ENCODE measurements at regions not wholly inside any gene's neighbourhood (a gene's known extent, or its start where the extent isn't known, plus 50 kb on each side); places are given as distances from the start of the nearest gene placed in this dataset.

GRCh38 chr1:88230126-88230525, 453.9 kb upstream of the PKN2 start:
- H3K27ac Mint-ChIP-seq, result no peak overlapping the region
- no peaks in the 10 kb centered on the region for H3K9me3 Mint-ChIP-seq
- no peaks in the 10 kb centered on the region for H3K36me3 Mint-ChIP-seq

DNA sequence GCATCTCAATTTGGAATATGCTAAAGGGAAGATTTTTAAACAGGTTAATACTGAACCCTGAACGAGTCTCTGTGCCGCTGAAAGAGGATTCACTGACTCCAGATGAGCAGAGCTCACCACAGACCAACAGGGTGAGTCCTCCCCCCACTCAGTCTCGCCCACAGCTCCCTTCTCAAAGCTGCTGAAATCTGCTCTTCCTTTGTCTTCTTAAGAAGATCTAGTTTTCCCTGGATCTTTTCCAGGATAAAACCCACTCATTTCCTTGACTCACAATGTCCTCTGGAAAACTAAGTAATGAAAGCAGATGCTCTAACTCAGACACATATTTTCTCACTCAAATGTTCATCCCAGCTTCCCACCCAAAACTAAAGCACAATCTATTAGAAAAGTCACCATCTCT, 447.0 kb upstream of the PKN2 start:
- Mint-ChIP-seq H3K27me3 (no peaks in the 10 kb centered on the region), H3K9me3 (peaks cover 4% of the 10 kb centered on the region), H3K36me3 (peaks cover 2% of the 10 kb centered on the region), H3K27ac (no peak overlapping the region), H3K4me3 (no peak overlapping the region), H3K4me1 (no peaks in the 10 kb centered on the region)
- DNase-seq, result no peak

More at GRCh38 chr1:88230126-88230525, 453.9 kb upstream of the PKN2 start:
- H3K4me1 Mint-ChIP-seq, result no peaks in the 10 kb centered on the region
- no peak for DNase-seq
- no peak overlapping the region for H3K4me3 Mint-ChIP-seq
- H3K27me3 Mint-ChIP-seq, result no peaks in the 10 kb centered on the region

- Mint-ChIP-seq H3K36me3 (peaks cover 2% of the 10 kb centered on the region), H3K4me3 (no peak overlapping the region), H3K9me3 (peaks cover 11% of the 10 kb centered on the region), H3K4me1 (no peaks in the 10 kb centered on the region), H3K27ac (no peak overlapping the region), H3K27me3 (no peaks in the 10 kb centered on the region)
- no peak for DNase-seq
These were observed 444.9 kb upstream of the PKN2 start for GRCh38 chr1:88239205-88239604.

DNA sequence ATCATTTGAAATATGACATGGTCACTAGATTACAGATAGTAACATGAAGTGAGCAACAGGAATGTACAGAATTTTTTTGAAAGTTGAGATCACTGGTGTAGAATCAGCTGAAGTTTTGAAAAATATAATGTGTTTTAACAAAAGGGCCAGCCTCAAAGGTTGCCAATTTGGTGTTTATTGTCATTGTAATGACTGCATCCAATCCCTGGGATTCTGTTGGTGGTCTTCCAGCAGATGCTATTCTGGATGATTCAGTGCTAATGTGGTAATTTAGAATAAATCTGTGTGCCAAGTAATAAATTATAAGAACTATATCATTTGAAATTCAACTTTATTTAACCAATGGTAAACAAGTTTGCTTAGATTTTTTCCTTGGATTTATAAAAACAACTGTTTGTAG, 436.4 kb upstream of the PKN2 start:
- H3K27ac Mint-ChIP-seq, result no peak overlapping the region
- no peak for DNase-seq
- no peaks in the 10 kb centered on the region for H3K27me3 Mint-ChIP-seq
- H3K4me1 Mint-ChIP-seq, result no peaks in the 10 kb centered on the region
- peaks cover 6% of the 10 kb centered on the region for H3K9me3 Mint-ChIP-seq
- no peaks in the 10 kb centered on the region for H3K36me3 Mint-ChIP-seq
- H3K4me3 Mint-ChIP-seq, result no peak overlapping the region

GRCh38 chr1:88250915-88251314, 433.2 kb upstream of the PKN2 start:
- Mint-ChIP-seq H3K27me3 (no peaks in the 10 kb centered on the region), H3K4me3 (no peak overlapping the region), H3K4me1 (no peaks in the 10 kb centered on the region), H3K36me3 (no peaks in the 10 kb centered on the region), H3K27ac (no peak overlapping the region), H3K9me3 (no peaks in the 10 kb centered on the region)
- DNase-seq, result no peak

- Mint-ChIP-seq H3K27me3 (peaks cover 4% of the 10 kb centered on the region), H3K9me3 (no peaks in the 10 kb centered on the region), H3K4me1 (no peaks in the 10 kb centered on the region), H3K27ac (no peak overlapping the region), H3K4me3 (no peak overlapping the region), H3K36me3 (no peaks in the 10 kb centered on the region)
- DNase-seq, result no peak
These were observed 431.3 kb upstream of the PKN2 start for GRCh38 chr1:88252745-88253144.

GRCh38 chr1:88265606-88266005, 418.5 kb upstream of the PKN2 start:
- H3K36me3 Mint-ChIP-seq, result no peaks in the 10 kb centered on the region
- no peak for DNase-seq
- peaks cover 2% of the 10 kb centered on the region for H3K9me3 Mint-ChIP-seq
- H3K4me3 Mint-ChIP-seq, result no peak overlapping the region
- no peaks in the 10 kb centered on the region for H3K4me1 Mint-ChIP-seq
- H3K27ac Mint-ChIP-seq, result no peak overlapping the region
- H3K27me3 Mint-ChIP-seq, result no peaks in the 10 kb centered on the region

DNA sequence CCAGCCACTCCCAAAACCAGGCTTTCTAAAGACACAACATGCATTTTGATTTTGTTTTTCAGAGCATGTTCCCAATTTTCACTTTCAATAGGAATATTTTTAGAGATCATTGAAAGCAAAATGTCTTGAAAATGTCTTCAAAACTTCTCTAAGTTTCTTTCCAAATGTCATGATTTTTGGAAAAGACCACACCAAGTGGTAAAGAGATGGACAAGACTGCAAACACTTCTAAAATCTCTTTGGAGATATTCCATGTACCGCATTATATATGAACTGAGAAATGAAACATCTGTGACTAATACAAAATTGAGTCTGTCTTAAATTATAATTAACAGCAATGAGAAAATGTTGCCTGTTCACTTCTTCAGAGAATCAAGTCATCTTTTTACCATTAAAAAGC, 418.0 kb upstream of the PKN2 start:
- Mint-ChIP-seq H3K9me3 (peaks cover 2% of the 10 kb centered on the region), H3K27me3 (no peaks in the 10 kb centered on the region), H3K4me1 (no peaks in the 10 kb centered on the region), H3K27ac (no peak overlapping the region), H3K36me3 (no peaks in the 10 kb centered on the region), H3K4me3 (no peak overlapping the region)
- no peak for DNase-seq

DNA sequence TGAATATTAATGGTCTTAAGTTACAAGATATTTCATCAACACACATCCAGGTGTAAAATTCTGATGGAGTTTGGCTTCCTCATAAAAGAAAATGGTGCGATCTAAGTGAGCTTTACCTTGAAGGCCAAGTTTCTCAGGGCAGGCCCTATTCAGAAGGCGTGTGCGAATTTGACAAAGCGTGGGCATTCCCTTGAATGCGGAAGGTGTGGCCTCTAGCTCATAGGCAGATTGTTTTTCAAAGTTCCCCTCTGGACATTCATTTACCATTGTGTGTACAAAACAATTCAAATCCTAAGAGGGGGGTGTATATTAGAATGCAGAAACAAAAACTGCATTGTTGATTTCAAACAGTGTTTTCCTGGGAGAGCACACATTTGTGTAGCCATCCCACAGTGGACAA, 411.9 kb upstream of the PKN2 start:
- H3K4me3 Mint-ChIP-seq, result no peak overlapping the region
- H3K27me3 Mint-ChIP-seq, result no peaks in the 10 kb centered on the region
- no peaks in the 10 kb centered on the region for H3K36me3 Mint-ChIP-seq
- H3K4me1 Mint-ChIP-seq, result no peaks in the 10 kb centered on the region
- peaks cover 2% of the 10 kb centered on the region for H3K9me3 Mint-ChIP-seq
- H3K27ac Mint-ChIP-seq, result no peak overlapping the region
- no peak for DNase-seq

DNA sequence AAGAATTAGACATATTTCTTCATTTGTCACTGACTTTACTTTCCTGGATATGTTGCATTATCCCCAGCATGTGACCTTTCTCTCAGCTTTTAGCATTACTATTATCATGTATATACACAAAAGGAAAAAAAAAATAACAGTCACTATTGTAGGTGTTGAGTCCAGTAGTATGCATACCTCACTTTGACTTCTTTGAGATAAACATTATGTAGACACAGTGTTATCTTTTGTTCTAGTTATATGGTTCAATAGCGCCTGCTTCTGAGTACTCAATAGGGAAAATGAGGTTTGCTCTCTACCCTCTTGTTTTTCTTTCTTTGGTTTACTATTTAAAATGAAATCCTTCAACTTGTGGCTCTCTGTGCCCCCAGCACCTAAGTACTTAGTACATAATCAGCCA, 409.6 kb upstream of the PKN2 start:
- H3K4me1 Mint-ChIP-seq, result no peaks in the 10 kb centered on the region
- H3K36me3 Mint-ChIP-seq, result no peaks in the 10 kb centered on the region
- peaks cover 5% of the 10 kb centered on the region for H3K9me3 Mint-ChIP-seq

GRCh38 chr1:88275259-88275862, 408.7 kb upstream of the PKN2 start:
- Mint-ChIP-seq H3K36me3 (no peaks in the 10 kb centered on the region), H3K27me3 (no peaks in the 10 kb centered on the region), H3K4me1 (no peaks in the 10 kb centered on the region), H3K27ac (no peak overlapping the region), H3K9me3 (peaks cover 7% of the 10 kb centered on the region), H3K4me3 (no peak overlapping the region)
- DNase-seq, result no peak

More for the DNA sequence above, 409.6 kb upstream of the PKN2 start:
- H3K27ac Mint-ChIP-seq, result no peak overlapping the region
- no peaks in the 10 kb centered on the region for H3K27me3 Mint-ChIP-seq
- DNase-seq, result no peak
- no peak overlapping the region for H3K4me3 Mint-ChIP-seq

DNA sequence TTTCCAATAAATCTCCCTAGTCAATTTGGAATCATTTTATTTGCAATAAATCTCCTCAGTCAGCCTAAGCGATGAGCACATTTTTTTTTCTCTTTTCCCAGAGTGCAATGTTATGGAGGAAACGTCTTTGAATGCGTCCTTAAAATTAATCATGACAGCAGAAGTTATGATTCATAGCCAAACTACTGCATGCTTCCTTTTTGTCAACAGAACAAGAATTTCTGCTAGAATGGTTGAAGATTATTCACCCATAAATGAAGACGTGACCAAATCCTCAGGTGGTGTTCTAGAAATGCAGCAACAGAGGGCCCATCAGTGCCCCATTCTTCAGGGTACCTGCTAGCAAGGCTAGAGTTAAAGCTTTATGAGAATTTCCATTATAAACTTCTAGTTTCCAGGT, 407.9 kb upstream of the PKN2 start:
- no peaks in the 10 kb centered on the region for H3K27me3 Mint-ChIP-seq
- H3K9me3 Mint-ChIP-seq, result peaks cover 7% of the 10 kb centered on the region
- H3K27ac Mint-ChIP-seq, result no peak overlapping the region
- H3K4me1 Mint-ChIP-seq, result no peaks in the 10 kb centered on the region
- no peak overlapping the region for H3K4me3 Mint-ChIP-seq
- no peaks in the 10 kb centered on the region for H3K36me3 Mint-ChIP-seq
- DNase-seq, result no peak

- H3K4me1 Mint-ChIP-seq, result no peaks in the 10 kb centered on the region
- H3K27me3 Mint-ChIP-seq, result no peaks in the 10 kb centered on the region
- H3K4me3 Mint-ChIP-seq, result no peak overlapping the region
- peaks cover 3% of the 10 kb centered on the region for H3K9me3 Mint-ChIP-seq
- H3K27ac Mint-ChIP-seq, result no peak overlapping the region
- no peaks in the 10 kb centered on the region for H3K36me3 Mint-ChIP-seq
- no peak for DNase-seq
These were observed 400.0 kb upstream of the PKN2 start for GRCh38 chr1:88284066-88284465.

DNA sequence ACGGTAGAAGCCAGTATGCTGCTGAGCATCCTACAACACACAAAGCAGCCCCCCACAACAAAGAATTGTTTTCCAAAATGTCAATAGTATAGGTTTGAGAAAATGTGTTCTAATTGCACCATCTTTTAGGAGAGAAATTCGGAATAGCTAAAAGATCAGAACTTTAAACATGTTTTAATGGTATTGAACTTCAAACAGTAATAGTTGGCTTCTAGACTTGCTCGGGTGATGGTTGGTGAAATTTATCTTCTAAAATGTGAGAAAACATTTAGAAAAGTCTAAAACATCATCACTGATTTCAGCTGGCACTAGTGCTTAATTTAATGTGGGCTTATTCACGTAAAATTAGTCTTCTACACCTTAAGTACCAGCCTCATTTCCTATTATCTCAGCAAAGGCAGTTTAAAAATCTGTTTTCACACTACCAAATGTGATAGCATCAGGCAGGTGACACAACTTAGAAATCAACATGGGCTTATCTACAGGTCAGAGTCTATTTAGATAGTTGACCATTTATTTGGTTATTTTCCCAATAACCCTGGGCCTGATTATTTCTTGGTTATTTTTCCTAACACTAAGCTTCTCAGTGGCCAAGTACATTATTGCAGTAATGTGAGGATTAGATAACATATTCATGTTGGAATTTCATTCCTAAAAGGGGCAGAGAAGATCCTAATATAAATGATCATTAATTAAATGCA, 399.3 kb upstream of the PKN2 start:
- Mint-ChIP-seq H3K27me3 (no peaks in the 10 kb centered on the region), H3K9me3 (no peaks in the 10 kb centered on the region), H3K4me1 (no peaks in the 10 kb centered on the region), H3K36me3 (no peaks in the 10 kb centered on the region), H3K4me3 (no peak overlapping the region), H3K27ac (no peak overlapping the region)
- no peak for DNase-seq

- no peaks in the 10 kb centered on the region for H3K9me3 Mint-ChIP-seq
- no peak overlapping the region for H3K4me3 Mint-ChIP-seq
- no peak for DNase-seq
- peaks cover 3% of the 10 kb centered on the region for H3K27me3 Mint-ChIP-seq
- H3K36me3 Mint-ChIP-seq, result no peaks in the 10 kb centered on the region
- H3K4me1 Mint-ChIP-seq, result no peaks in the 10 kb centered on the region
- H3K27ac Mint-ChIP-seq, result no peak overlapping the region
These were observed 397.4 kb upstream of the PKN2 start for GRCh38 chr1:88286716-88287115.

DNA sequence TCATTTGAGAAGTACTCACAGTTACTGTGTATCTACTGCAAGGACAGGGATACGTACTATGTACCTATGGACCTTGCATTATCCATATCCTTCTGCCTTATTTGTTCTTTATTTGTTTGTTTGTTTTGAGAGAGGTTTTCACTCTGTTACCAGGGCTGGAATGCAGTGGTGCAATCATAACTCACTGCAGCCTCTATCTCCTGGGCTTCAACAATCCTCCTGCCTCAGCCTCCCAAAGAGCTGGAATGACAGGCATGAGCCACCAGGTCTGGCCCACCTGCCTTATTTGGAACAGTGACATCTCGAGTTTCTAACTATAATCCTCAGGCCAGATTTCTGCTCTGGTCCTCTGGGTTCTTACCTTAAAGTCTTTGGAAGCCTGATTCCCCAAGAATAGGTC, 395.5 kb upstream of the PKN2 start:
- no peak overlapping the region for H3K4me3 Mint-ChIP-seq
- no peaks in the 10 kb centered on the region for H3K4me1 Mint-ChIP-seq
- DNase-seq, result no peak
- H3K36me3 Mint-ChIP-seq, result no peaks in the 10 kb centered on the region
- H3K27ac Mint-ChIP-seq, result no peak overlapping the region
- H3K9me3 Mint-ChIP-seq, result no peaks in the 10 kb centered on the region
- H3K27me3 Mint-ChIP-seq, result peaks cover 3% of the 10 kb centered on the region
